Hepatocyte (in vitro differentiated cells): ENCODE measurements at regions not wholly inside any gene's neighbourhood (a gene's known extent, or its start where the extent isn't known, plus 50 kb on each side); places are given as distances from the start of the nearest gene placed in this dataset.

Experiments used
- EZH2 ChIP-seq: fragments of 200-600 bp; sonication (generic); IDR thresholded peaks from 2 replicates; pipeline ENCODE4 v1.6.1; 2016; ENCODE audit warnings: antibody characterized with exemption, mild to moderate bottlenecking, borderline replicate concordance
- EZH2phosphoT487 ChIP-seq: fragments of 200-600 bp; sonication (generic); IDR thresholded peaks from one replicate; pipeline ENCODE4 v1.6.1; 2018; ENCODE audit warnings: antibody characterized with exemption, mild to moderate bottlenecking, low read depth, moderate library complexity; ENCODE audit not compliant: unreplicated experiment, severe bottlenecking
- TF ChIP-seq, protein P1 (sequence below): fragments of 200-600 bp; sonication (generic); IDR thresholded peaks from 2 replicates; pipeline ENCODE4 v1.5.1; 2016; ENCODE audit warnings: antibody characterized with exemption, mild to moderate bottlenecking; ENCODE audit not compliant: poor library complexity

DNA sequence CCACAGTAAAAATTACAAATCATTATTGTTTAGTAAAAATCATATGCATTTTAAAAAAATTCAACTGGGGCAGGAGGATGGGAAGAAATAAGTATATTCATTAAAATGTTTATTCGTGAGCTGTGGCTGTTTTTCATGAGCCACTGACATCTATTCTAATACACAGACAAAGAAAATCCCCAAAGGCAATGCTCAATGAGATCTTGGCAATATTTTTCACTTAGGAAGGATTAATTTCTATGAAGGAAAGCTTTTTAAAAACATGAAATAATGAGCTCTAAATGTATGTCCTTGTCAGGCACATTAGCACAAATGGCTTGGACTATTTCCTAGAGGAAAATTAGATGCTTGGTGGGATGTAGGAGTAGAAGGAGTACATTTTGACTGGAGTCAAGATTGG is 262.0 kb upstream of the MMADHC start:
- TF ChIP-seq, protein P1, sequence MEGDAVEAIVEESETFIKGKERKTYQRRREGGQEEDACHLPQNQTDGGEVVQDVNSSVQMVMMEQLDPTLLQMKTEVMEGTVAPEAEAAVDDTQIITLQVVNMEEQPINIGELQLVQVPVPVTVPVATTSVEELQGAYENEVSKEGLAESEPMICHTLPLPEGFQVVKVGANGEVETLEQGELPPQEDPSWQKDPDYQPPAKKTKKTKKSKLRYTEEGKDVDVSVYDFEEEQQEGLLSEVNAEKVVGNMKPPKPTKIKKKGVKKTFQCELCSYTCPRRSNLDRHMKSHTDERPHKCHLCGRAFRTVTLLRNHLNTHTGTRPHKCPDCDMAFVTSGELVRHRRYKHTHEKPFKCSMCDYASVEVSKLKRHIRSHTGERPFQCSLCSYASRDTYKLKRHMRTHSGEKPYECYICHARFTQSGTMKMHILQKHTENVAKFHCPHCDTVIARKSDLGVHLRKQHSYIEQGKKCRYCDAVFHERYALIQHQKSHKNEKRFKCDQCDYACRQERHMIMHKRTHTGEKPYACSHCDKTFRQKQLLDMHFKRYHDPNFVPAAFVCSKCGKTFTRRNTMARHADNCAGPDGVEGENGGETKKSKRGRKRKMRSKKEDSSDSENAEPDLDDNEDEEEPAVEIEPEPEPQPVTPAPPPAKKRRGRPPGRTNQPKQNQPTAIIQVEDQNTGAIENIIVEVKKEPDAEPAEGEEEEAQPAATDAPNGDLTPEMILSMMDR, result no peak
- TF ChIP-seq EZH2, result no peak
- TF ChIP-seq EZH2phosphoT487, result no peak
